Liver (tissue), 3 donors: ENCODE measurements at regions not wholly inside any gene's neighbourhood (a gene's known extent, or its start where the extent isn't known, plus 50 kb on each side); places are given as distances from the start of the nearest gene placed in this dataset.

Source experiments
- EGR1 ChIP-seq, 2 donors: IDR thresholded peaks; 2 replicates each; pipeline ENCODE4 v1.6.1; 2016 to 2018; ENCODE audit warnings: antibody characterized with exemption in 2 of 2, low read depth in 2 of 2
- GABPA ChIP-seq, 2 donors: IDR thresholded peaks in 1 of 2; conservative IDR thresholded peaks in 1 of 2; 2 replicates each; pipeline ENCODE4 v1.6.1; 2016; ENCODE audit warnings: antibody characterized with exemption in 2 of 2, mild to moderate bottlenecking in 1 of 2, moderate library complexity in 1 of 2
- JUND ChIP-seq, 2 donors: IDR thresholded peaks; 2 replicates each; pipeline ENCODE4 v1.6.1; 2016; ENCODE audit warnings: antibody characterized with exemption in 2 of 2
- RAD21 ChIP-seq, 2 donors: IDR thresholded peaks; 2 replicates each; pipeline ENCODE4 v1.6.1; 2016; ENCODE audit warnings: antibody characterized with exemption in 2 of 2, mild to moderate bottlenecking in 2 of 2
- SP1 ChIP-seq: IDR thresholded peaks from 2 replicates; pipeline ENCODE4 v1.6.1; 2018; ENCODE audit warnings: antibody characterized with exemption, mild to moderate bottlenecking
- TAF1 ChIP-seq: conservative IDR thresholded peaks from 2 replicates; pipeline ENCODE4 v1.6.1; 2016; ENCODE audit warnings: antibody characterized with exemption, mild to moderate bottlenecking
- TF ChIP-seq, protein P1 (sequence below): fragments of 150-350 bp; IDR thresholded peaks from 2 replicates; pipeline ENCODE4 v1.5.1; 2017; ENCODE audit warnings: improper control_type of control experiment, low read depth, low read length; ENCODE audit not compliant: missing input control
- TF ChIP-seq, protein P2 (sequence below): IDR thresholded peaks from 2 replicates; pipeline ENCODE4 v1.6.1; 2016; ENCODE audit warnings: antibody characterized with exemption
- TF ChIP-seq, protein P3 (sequence below): IDR thresholded peaks from 2 replicates; pipeline ENCODE4 v1.6.1; 2016; ENCODE audit warnings: antibody characterized with exemption, mild to moderate bottlenecking
- TF ChIP-seq, protein P4 (sequence below): IDR thresholded peaks from 2 replicates; pipeline ENCODE4 v1.6.1; 2016; ENCODE audit warnings: antibody characterized with exemption
- donor health status: healthy.
- donor health status: healthy.

DNA sequence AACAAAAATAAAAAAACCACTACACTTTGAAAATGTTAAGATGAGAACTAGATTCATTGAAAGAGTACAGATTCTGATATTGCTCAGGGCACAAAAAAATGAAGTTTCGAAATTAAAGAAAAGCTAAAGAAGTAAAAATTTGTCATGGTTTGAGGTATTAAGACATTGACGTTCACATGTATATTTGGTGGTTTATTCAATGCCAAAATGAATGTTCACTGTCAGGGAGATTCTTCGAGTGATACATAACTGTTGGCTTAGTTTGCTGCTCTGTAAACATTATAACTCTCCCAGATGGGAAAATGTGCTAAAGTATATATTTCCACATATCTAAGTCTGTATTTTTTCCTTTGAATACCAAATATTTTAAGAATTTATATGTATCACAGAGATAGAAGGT lies 345.0 kb downstream of the SEMA3D start:
- no peak for TF ChIP-seq GABPA (IDR thresholded peaks at IDR 0.05 in 1 of 2, conservative IDR thresholded peaks at IDR 0.05 in 1 of 2)
- no peak for TF ChIP-seq JUND (IDR thresholded peaks at IDR 0.05)
- TF ChIP-seq, protein P1, sequence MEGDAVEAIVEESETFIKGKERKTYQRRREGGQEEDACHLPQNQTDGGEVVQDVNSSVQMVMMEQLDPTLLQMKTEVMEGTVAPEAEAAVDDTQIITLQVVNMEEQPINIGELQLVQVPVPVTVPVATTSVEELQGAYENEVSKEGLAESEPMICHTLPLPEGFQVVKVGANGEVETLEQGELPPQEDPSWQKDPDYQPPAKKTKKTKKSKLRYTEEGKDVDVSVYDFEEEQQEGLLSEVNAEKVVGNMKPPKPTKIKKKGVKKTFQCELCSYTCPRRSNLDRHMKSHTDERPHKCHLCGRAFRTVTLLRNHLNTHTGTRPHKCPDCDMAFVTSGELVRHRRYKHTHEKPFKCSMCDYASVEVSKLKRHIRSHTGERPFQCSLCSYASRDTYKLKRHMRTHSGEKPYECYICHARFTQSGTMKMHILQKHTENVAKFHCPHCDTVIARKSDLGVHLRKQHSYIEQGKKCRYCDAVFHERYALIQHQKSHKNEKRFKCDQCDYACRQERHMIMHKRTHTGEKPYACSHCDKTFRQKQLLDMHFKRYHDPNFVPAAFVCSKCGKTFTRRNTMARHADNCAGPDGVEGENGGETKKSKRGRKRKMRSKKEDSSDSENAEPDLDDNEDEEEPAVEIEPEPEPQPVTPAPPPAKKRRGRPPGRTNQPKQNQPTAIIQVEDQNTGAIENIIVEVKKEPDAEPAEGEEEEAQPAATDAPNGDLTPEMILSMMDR: no peak
- TF ChIP-seq, protein P2, sequence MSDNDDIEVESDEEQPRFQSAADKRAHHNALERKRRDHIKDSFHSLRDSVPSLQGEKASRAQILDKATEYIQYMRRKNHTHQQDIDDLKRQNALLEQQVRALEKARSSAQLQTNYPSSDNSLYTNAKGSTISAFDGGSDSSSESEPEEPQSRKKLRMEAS: no peak
- TF ChIP-seq, protein P3, sequence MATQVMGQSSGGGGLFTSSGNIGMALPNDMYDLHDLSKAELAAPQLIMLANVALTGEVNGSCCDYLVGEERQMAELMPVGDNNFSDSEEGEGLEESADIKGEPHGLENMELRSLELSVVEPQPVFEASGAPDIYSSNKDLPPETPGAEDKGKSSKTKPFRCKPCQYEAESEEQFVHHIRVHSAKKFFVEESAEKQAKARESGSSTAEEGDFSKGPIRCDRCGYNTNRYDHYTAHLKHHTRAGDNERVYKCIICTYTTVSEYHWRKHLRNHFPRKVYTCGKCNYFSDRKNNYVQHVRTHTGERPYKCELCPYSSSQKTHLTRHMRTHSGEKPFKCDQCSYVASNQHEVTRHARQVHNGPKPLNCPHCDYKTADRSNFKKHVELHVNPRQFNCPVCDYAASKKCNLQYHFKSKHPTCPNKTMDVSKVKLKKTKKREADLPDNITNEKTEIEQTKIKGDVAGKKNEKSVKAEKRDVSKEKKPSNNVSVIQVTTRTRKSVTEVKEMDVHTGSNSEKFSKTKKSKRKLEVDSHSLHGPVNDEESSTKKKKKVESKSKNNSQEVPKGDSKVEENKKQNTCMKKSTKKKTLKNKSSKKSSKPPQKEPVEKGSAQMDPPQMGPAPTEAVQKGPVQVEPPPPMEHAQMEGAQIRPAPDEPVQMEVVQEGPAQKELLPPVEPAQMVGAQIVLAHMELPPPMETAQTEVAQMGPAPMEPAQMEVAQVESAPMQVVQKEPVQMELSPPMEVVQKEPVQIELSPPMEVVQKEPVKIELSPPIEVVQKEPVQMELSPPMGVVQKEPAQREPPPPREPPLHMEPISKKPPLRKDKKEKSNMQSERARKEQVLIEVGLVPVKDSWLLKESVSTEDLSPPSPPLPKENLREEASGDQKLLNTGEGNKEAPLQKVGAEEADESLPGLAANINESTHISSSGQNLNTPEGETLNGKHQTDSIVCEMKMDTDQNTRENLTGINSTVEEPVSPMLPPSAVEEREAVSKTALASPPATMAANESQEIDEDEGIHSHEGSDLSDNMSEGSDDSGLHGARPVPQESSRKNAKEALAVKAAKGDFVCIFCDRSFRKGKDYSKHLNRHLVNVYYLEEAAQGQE: no peak
- TF ChIP-seq, protein P4, sequence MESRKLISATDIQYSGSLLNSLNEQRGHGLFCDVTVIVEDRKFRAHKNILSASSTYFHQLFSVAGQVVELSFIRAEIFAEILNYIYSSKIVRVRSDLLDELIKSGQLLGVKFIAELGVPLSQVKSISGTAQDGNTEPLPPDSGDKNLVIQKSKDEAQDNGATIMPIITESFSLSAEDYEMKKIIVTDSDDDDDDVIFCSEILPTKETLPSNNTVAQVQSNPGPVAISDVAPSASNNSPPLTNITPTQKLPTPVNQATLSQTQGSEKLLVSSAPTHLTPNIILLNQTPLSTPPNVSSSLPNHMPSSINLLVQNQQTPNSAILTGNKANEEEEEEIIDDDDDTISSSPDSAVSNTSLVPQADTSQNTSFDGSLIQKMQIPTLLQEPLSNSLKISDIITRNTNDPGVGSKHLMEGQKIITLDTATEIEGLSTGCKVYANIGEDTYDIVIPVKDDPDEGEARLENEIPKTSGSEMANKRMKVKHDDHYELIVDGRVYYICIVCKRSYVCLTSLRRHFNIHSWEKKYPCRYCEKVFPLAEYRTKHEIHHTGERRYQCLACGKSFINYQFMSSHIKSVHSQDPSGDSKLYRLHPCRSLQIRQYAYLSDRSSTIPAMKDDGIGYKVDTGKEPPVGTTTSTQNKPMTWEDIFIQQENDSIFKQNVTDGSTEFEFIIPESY: no peak
- TF ChIP-seq RAD21 (IDR thresholded peaks at IDR 0.05): no peak
- no peak for TF ChIP-seq SP1
- no peak for TF ChIP-seq TAF1
- no peak for TF ChIP-seq EGR1 (IDR thresholded peaks at IDR 0.05; ENCODE audit: low read depth in 2 of 2)
